COR-L47 (cell line): ENCODE measurements at regions not wholly inside any gene's neighbourhood (a gene's known extent, or its start where the extent isn't known, plus 50 kb on each side); places are given as distances from the start of the nearest gene placed in this dataset.
"Not testable (repeated sequence)": the region's sequence is repeated elsewhere in the genome, so short reads cannot be mapped to it uniquely, and the experiment has no call there.

ENCODE experiments used
- DNase-seq: peaks from one replicate; lab custom pipeline; 2025; lab: John Stamatoyannopoulos, UW

GRCh38 chr4:134622199-134622598 is 420.6 kb upstream of the PABPC4L start:
- no peak for DNase-seq

- DNase-seq, result not testable (repeated sequence)
Observed at GRCh38 chr4:134621715-134622114, 420.1 kb upstream of the PABPC4L start.

GRCh38 chr4:134610956-134611355 is 409.4 kb upstream of the PABPC4L start:
- DNase-seq, result no peak

- no peak for DNase-seq
Observed at GRCh38 chr4:134610172-134610571, 408.6 kb upstream of the PABPC4L start.

- no peak for DNase-seq
Observed at GRCh38 chr4:134601706-134602105, 400.1 kb upstream of the PABPC4L start.

GRCh38 chr4:134591326-134591725 is 389.7 kb upstream of the PABPC4L start:
- DNase-seq, result no peak

- DNase-seq, result no peak
Observed at GRCh38 chr4:134585972-134586371, 384.4 kb upstream of the PABPC4L start.

GRCh38 chr4:134567461-134567860 is 365.9 kb upstream of the PABPC4L start:
- no peak for DNase-seq

- DNase-seq, result no peak
Observed at GRCh38 chr4:134560728-134561127, 359.1 kb upstream of the PABPC4L start.

- DNase-seq, result no peak
Observed at GRCh38 chr4:134552063-134552462, 350.5 kb upstream of the PABPC4L start.

GRCh38 chr4:134551348-134551747 is 349.8 kb upstream of the PABPC4L start:
- no peak for DNase-seq

- no peak for DNase-seq
Observed at GRCh38 chr4:134548052-134548628, 346.6 kb upstream of the PABPC4L start.

GRCh38 chr4:134546279-134546678 is 344.7 kb upstream of the PABPC4L start:
- no peak for DNase-seq

- peak; percentile 85 for DNase-seq
Observed at GRCh38 chr4:134544303-134544770, 342.7 kb upstream of the PABPC4L start.

GRCh38 chr4:134540588-134540987 is 339.0 kb upstream of the PABPC4L start:
- no peak for DNase-seq

GRCh38 chr4:134539729-134540231 is 338.2 kb upstream of the PABPC4L start:
- no peak for DNase-seq

- no peak for DNase-seq
Observed at GRCh38 chr4:134537701-134538100, 336.1 kb upstream of the PABPC4L start.

- no peak for DNase-seq
Observed at GRCh38 chr4:134533068-134533467, 331.5 kb upstream of the PABPC4L start.

GRCh38 chr4:134531013-134531412 is 329.4 kb upstream of the PABPC4L start:
- DNase-seq, result no peak

- DNase-seq, result no peak
Observed at GRCh38 chr4:134529629-134530028, 328.0 kb upstream of the PABPC4L start.

- peak; percentile 2 for DNase-seq
Observed at GRCh38 chr4:134518574-134519217, 317.1 kb upstream of the PABPC4L start.

- DNase-seq, result no peak
Observed at GRCh38 chr4:134510544-134510943, 309.0 kb upstream of the PABPC4L start.

GRCh38 chr4:134505511-134505910 is 303.9 kb upstream of the PABPC4L start:
- DNase-seq, result no peak
